Astrocyte of the spinal cord (primary cell): ENCODE measurements at regions not wholly inside any gene's neighbourhood (a gene's known extent, or its start where the extent isn't known, plus 50 kb on each side); places are given as distances from the start of the nearest gene placed in this dataset.

Source experiments
- DNase-seq: peaks from one replicate; pipeline ENCODE4 v3.0.0; 2011; ENCODE audit warnings: low read depth, low spot score
- H3K4me3 ChIP-seq: 2 replicates; pipeline ENCODE4 v1.5.1; 2011; ENCODE audit warnings: low read depth, mild to moderate bottlenecking, low read length, moderate library complexity
- CTCF ChIP-seq: IDR thresholded peaks from 2 replicates; pipeline ENCODE4 v1.5.1; 2012; ENCODE audit warnings: low read depth, mild to moderate bottlenecking, low read length, inconsistent platforms
- in situ Hi-C: cut with HindIII; loops from 2 replicates; pipeline ENCODE4 v1.10.0; 2017; ENCODE audit warnings: low sequenced_read_pairs

DNA sequence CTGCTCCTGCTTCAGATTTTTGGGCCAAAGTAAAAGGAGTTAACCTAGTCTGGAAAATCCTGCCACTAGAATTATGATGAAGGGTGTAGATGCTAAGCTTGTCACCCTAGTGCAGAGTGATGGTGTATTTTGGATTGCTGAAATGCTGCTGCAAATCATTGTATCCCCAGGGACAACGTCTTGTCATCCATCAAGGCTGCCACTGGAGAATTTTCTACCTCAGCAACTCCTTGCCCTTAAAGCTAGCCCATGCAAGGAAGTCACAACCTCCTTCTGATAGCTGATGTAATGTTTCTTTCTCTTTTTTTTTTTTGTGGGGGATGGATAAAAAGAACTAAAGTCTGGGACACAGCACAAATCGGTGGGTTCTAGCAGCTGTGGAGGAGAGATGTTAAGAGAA is 139.4 kb upstream of the FRMD6 start:
- in situ Hi-C loops = no loop called here
- no peak for TF ChIP-seq CTCF

DNA sequence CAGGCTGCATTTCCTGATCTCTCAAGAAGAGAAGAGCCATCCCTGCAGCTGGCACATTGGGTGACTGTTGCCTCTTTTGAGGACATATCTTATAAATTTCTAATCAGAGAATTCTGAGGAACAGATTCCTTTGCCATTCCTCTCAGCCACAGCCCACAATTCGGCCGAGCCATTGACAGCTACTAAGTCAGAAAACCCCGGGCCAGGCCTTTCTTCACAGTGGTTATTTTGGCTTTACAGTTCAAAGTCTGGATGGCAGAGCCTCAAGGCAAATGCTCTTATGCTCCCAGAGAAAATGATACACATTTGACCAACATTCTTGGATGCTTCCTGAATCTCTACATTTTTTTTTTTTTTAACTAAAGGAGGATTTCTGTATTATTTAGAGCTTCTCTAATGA is 138.4 kb upstream of the FRMD6 start:
- no peak for DNase-seq
- no peak overlapping the region for H3K4me3 ChIP-seq
- in situ Hi-C loops = no loop called here
- TF ChIP-seq CTCF = no peak

More for the DNA sequence above, 139.4 kb upstream of the FRMD6 start:
- H3K4me3 ChIP-seq = no peak overlapping the region
- no peak for DNase-seq

DNA sequence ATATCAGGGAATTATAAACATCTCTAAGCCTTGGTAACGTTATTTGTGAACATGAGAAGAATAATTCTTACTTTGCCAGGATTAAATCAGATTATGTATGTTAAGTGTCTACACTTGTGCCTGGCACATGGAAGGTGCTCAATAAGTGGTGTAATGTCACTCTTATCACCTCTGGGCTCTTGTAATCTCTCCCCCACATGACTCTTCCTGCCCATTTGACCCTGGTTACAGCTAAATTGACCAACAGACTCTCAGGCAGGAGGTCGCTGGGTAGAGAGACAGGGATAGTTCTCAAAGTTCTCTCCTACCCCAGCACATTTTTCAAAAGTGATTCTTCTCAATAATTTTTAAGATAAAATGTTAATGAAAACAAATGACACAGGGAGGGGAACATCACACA is 137.8 kb upstream of the FRMD6 start:
- no peak for TF ChIP-seq CTCF
- no peak for DNase-seq
- no peak overlapping the region for H3K4me3 ChIP-seq
- in situ Hi-C loops = no loop called here

DNA sequence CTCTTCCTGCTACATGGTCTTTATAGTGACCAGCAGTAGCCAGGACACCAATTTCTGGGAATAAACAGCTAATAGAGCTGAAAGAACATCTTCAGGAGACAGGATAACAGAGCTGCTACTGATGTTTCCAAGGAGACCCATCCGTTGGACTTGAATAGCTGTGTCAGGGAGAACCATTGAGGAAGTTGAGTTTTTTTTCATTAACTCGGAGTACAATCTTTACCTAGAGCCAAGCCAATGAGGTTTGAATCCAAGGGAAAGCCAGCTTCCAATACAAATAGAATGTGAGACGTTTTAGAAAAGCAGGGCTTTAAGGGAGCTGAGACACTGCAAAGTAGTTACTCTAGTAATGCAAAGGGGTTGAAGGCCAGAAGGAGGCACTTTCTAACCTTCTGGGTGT is 136.1 kb upstream of the FRMD6 start:
- no peak for TF ChIP-seq CTCF
- no peak for DNase-seq
- in situ Hi-C loops = no loop called here

DNA sequence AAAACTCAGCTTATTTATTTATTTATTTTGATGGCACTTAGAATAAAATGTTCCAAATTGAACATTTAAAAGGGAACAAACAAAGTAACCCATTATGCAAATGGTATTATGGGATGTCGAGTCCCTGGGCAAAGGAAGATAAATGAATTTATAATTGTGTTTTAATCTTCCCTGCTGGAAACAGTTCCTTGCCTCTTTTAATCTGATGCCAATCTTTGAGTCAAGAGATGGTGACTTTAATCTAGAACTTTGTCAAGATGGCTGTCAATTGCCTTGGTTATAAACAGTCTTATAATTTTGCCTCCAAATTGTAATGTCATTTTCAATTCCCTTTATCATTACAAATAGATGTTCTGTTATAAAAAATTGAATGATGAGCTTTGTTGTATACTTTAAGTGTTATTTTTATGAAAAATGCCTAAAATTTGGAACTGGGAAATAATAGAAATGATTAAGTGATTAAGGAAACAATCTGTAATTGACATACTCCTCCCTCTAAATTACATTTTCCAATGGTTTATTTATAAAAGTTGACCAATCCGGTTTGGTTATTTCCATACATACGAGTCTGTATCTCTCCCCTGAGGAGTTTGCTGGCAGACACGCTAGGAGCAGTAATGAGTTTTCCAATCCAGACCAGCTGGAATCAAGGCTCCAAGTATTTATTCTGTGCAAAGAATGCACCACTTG is 134.9 kb upstream of the FRMD6 start:
- DNase-seq = no peak
- in situ Hi-C loops = no loop called here
- H3K4me3 ChIP-seq = no peak overlapping the region
- TF ChIP-seq CTCF = no peak

More for the DNA sequence above, 136.1 kb upstream of the FRMD6 start:
- no peak overlapping the region for H3K4me3 ChIP-seq

DNA sequence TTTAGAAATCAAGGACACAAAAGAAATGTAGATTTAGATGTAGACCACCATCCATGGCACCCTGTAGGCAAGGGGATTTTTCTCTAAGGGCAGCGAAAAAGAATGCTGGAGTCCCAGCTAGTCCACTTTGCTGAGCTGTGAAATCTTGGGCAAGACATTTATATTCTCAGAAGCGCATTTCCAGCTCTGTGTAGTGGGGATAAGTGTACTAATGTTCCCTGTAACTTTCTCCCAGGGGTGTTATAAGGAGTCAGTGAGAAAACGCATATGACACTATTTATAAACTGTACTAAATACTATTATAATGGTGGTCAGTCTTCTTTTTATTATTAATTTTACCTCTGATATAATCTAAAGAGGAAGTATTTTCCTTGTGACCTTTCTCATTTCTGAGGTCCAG is 133.4 kb upstream of the FRMD6 start:
- TF ChIP-seq CTCF = no peak
- in situ Hi-C loops = no loop called here
- no peak overlapping the region for H3K4me3 ChIP-seq
- no peak for DNase-seq
